IMR-90 (cell line): ENCODE measurements at regions not wholly inside any gene's neighbourhood (a gene's known extent, or its start where the extent isn't known, plus 50 kb on each side); places are given as distances from the start of the nearest gene placed in this dataset.

Source experiments
- ATAC-seq: fragments of 200-7000 bp; cut with Tn5 transposase; 2 replicates; pipeline ENCODE4 v1.9.1; 2020; ENCODE audit warnings: low read depth, mild to moderate bottlenecking, moderate library complexity
- BruUV-seq: library from RNA; stranded (reverse); fragments of 400-500 nt; replicated peaks from 2 replicates; lab custom pipeline; 2021; lab: Mats Ljungman, UMichigan
- CTCF ChIA-PET: fragments of 300-600 bp; formaldehyde crosslinking; extraction: SDS; loops from one replicate; lab custom pipeline; 2021; ENCODE audit warnings: antibody characterized with exemption; lab: Yijun Ruan, JAX
- POLR2A ChIA-PET: fragments of 300-600 bp; sonication (Branson Sonifier 250); formaldehyde crosslinking; loops from one replicate; lab custom pipeline; 2022; ENCODE audit warnings: antibody characterized with exemption; ENCODE audit not compliant: unreplicated experiment; lab: Charles Lee
- DNase-seq: peaks from one replicate; pipeline ENCODE4 v3.0.0; 2013
- H2AFZ ChIP-seq: replicated peaks from 2 replicates; pipeline ENCODE3; 2013; ENCODE audit warnings: low read length, mild to moderate bottlenecking; ENCODE audit not compliant: poor library complexity
- H2AK5ac ChIP-seq: 2 replicates; pipeline ENCODE4 v1.6.1; 2013; ENCODE audit warnings: low read depth, low read length, inconsistent platforms
- H2AK9ac ChIP-seq: replicated peaks from 2 replicates; pipeline ENCODE3; 2013; ENCODE audit warnings: mild to moderate bottlenecking, low read depth, low read length, moderate library complexity; ENCODE audit not compliant: poor library complexity
- H2BK120ac ChIP-seq: 2 replicates; pipeline ENCODE4 v1.6.1; 2013; ENCODE audit warnings: low read depth, low read length, inconsistent platforms
- H2BK15ac ChIP-seq: 3 replicates; pipeline ENCODE4 v1.6.1; 2013; ENCODE audit warnings: low read depth, low read length, inconsistent platforms
- H2BK20ac ChIP-seq: 2 replicates; pipeline ENCODE4 v1.6.1; 2013; ENCODE audit warnings: low read depth, mild to moderate bottlenecking, inconsistent platforms, low read length, moderate library complexity
- H2BK5ac ChIP-seq: 2 replicates; pipeline ENCODE4 v1.6.1; 2013; ENCODE audit warnings: mild to moderate bottlenecking, low read depth, low read length, inconsistent platforms; ENCODE audit not compliant: poor library complexity, severe bottlenecking
- H3K14ac ChIP-seq: replicated peaks from 2 replicates; pipeline ENCODE4 v1.6.1; 2013; ENCODE audit warnings: low read depth, low read length, inconsistent platforms
- H3K18ac ChIP-seq: 2 replicates; pipeline ENCODE4 v1.6.1; 2013; ENCODE audit warnings: low read depth, low read length, control low read depth
- H3K23ac ChIP-seq: 2 replicates; pipeline ENCODE4 v1.6.1; 2013; ENCODE audit warnings: low read depth, low read length, inconsistent platforms
- H3K27ac ChIP-seq: 2 replicates; pipeline ENCODE4 v1.5.1; 2013; ENCODE audit warnings: mild to moderate bottlenecking, control low read depth, low read length; ENCODE audit not compliant: insufficient read depth
- H3K27me3 ChIP-seq: 2 replicates; pipeline ENCODE4 v1.6.1; 2013; ENCODE audit warnings: low read length; ENCODE audit not compliant: control insufficient read depth, insufficient read depth
- H3K36me3 ChIP-seq: 2 replicates; pipeline ENCODE4 v1.6.1; 2013; ENCODE audit warnings: low read length, mixed read lengths; ENCODE audit not compliant: control insufficient read depth, insufficient read depth
- H3K4ac ChIP-seq: 2 replicates; pipeline ENCODE4 v1.6.1; 2013; ENCODE audit warnings: low read depth, low read length, inconsistent platforms
- H3K4me1 ChIP-seq: 2 replicates; pipeline ENCODE4 v1.6.1; 2013; ENCODE audit warnings: low read length, mixed read lengths; ENCODE audit not compliant: control insufficient read depth, insufficient read depth
- H3K4me2 ChIP-seq: 2 replicates; pipeline ENCODE4 v1.6.1; 2013; ENCODE audit warnings: low read depth, mild to moderate bottlenecking, control low read depth, low read length, moderate library complexity
- H3K4me3 ChIP-seq: 2 replicates; pipeline ENCODE4 v1.5.1; 2013; ENCODE audit warnings: low read depth, mild to moderate bottlenecking, control low read depth, low read length, moderate library complexity; ENCODE audit not compliant: insufficient read depth
- H3K56ac ChIP-seq: 2 replicates; pipeline ENCODE4 v1.6.1; 2013; ENCODE audit warnings: low read length, inconsistent platforms; ENCODE audit not compliant: insufficient read depth; ENCODE audit errors: extremely low read depth
- H3K79me1 ChIP-seq, 2 experiments: 2 replicates each; pipeline ENCODE4 v1.6.1; 2013; ENCODE audit warnings: low read length in 2 of 2, inconsistent platforms in 1 of 2, low read depth in 1 of 2
- H3K9ac ChIP-seq: 2 replicates; pipeline ENCODE4 v1.6.1; 2013; ENCODE audit warnings: low read depth, low read length, control low read depth
- H3K9me1 ChIP-seq: 2 replicates; pipeline ENCODE4 v1.6.1; 2013; ENCODE audit warnings: low read length, inconsistent platforms; ENCODE audit not compliant: insufficient read depth
- H3K9me3 ChIP-seq: 2 replicates; pipeline ENCODE4 v1.6.1; 2013; ENCODE audit warnings: low read length; ENCODE audit not compliant: control insufficient read depth, insufficient read depth
- H4K20me1 ChIP-seq: 2 replicates; pipeline ENCODE4 v1.6.1; 2013; ENCODE audit warnings: low read length, inconsistent platforms; ENCODE audit not compliant: insufficient read depth
- H4K5ac ChIP-seq: 2 replicates; pipeline ENCODE4 v1.6.1; 2013; ENCODE audit warnings: mild to moderate bottlenecking, low read depth, low read length, control low read depth
- H4K8ac ChIP-seq, 2 experiments: 2 replicates each; pipeline ENCODE4 v1.6.1; 2013; ENCODE audit warnings: low read depth in 2 of 2, low read length in 2 of 2, control low read depth in 1 of 2, inconsistent platforms in 1 of 2
- H4K91ac ChIP-seq: 2 replicates; pipeline ENCODE4 v1.6.1; 2013; ENCODE audit warnings: low read depth, low read length, inconsistent platforms; ENCODE audit not compliant: insufficient read depth
- CEBPB ChIP-seq: IDR thresholded peaks from 2 replicates; pipeline ENCODE4 v1.6.1; 2012; ENCODE audit warnings: low read depth, low read length, improper control_type of control experiment
- WGBS, 2 experiments: methylation state at CpG; one replicate each; pipeline versions ENCODE4 v1.1.5 to v1.1.7; 2013; ENCODE audit warnings: missing lambda C conversion rate in 2 of 2; ENCODE audit not compliant: insufficient read length in 1 of 2; ENCODE audit errors: extremely low coverage in 2 of 2; 5-methylcytosine and 5-hydroxymethylcytosine counted together
- dilution Hi-C: fragments of 300-500 bp; cut with HindIII; formaldehyde crosslinking; loops from one replicate; pipeline ENCODE4 v1.14.3; 2018; ENCODE audit warnings: low sequenced_read_pairs; ENCODE audit not compliant: unreplicated experiment
- in situ Hi-C: fragments of 300-500 bp; cut with MboI; formaldehyde crosslinking; loops from 3 replicates; pipeline ENCODE4 v1.14.3; 2019; ENCODE audit warnings: low sequenced_read_pairs, inconsistent platforms, mixed read lengths
- intact Hi-C: fragments of 100-400 bp; cut with micrococcal nuclease; formaldehyde crosslinking; loops from 2 replicates; pipeline ENCODE4 v1.10.0; 2022
- TF ChIP-seq, protein P1 (sequence below): conservative IDR thresholded peaks from 2 replicates; pipeline ENCODE4 v1.5.1; 2012; ENCODE audit warnings: mild to moderate bottlenecking, low read depth, low read length, improper control_type of control experiment

DNA sequence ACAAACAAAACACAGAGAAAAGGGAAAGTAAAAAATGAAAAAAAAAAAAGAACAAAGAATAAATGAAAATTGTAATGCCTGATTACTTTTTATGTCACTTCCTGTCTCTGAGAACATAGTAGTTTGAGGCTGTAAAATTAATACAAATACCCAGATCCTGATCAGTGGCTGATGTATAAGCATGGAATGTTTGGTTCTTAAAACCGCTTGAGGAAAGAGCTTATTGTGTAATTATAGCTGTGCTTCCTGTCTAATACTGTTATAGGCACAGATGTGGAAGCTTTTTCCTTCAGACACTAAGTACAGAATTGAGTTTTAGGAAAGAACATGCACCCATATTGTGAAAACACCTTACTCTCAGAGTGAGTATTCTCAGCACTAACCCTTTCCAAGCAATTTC lies 86.9 kb downstream of the AVPR1A start:
- no peak overlapping the region for H2BK5ac ChIP-seq
- ATAC-seq (peak; percentile 64), DNase-seq (peak; percentile 46)
- peak; percentile 60 for TF ChIP-seq CEBPB
- TF ChIP-seq, protein P1, sequence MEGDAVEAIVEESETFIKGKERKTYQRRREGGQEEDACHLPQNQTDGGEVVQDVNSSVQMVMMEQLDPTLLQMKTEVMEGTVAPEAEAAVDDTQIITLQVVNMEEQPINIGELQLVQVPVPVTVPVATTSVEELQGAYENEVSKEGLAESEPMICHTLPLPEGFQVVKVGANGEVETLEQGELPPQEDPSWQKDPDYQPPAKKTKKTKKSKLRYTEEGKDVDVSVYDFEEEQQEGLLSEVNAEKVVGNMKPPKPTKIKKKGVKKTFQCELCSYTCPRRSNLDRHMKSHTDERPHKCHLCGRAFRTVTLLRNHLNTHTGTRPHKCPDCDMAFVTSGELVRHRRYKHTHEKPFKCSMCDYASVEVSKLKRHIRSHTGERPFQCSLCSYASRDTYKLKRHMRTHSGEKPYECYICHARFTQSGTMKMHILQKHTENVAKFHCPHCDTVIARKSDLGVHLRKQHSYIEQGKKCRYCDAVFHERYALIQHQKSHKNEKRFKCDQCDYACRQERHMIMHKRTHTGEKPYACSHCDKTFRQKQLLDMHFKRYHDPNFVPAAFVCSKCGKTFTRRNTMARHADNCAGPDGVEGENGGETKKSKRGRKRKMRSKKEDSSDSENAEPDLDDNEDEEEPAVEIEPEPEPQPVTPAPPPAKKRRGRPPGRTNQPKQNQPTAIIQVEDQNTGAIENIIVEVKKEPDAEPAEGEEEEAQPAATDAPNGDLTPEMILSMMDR = no peak
- H4K8ac ChIP-seq = no peak overlapping the region
- no peaks in the 10 kb centered on the region for H3K9me1 ChIP-seq
- no peak overlapping the region for H3K27ac ChIP-seq
- no peak overlapping the region for H3K9ac ChIP-seq
- no TSS peak for BruUV-seq
- no peak overlapping the region for H2BK120ac ChIP-seq
- POLR2A ChIA-PET = no interaction called here
- intact Hi-C loops (loop anchor here (10.0 kb wide), 1 partner anchor 459 kb away; no protein-coding TSS in a partner anchor), dilution Hi-C loops (no loop called here), in situ Hi-C loops (loop anchor here (10.0 to 25.0 kb wide), 2 partner anchors 477 to 629 kb away; no protein-coding TSS in a partner anchor)
- no peak overlapping the region for H2AK5ac ChIP-seq
- H3K14ac ChIP-seq = no peak overlapping the region
- no peak overlapping the region for H3K23ac ChIP-seq
- no peak overlapping the region for H2AK9ac ChIP-seq
- no peak overlapping the region for H2AFZ ChIP-seq
- no peak overlapping the region for H3K18ac ChIP-seq
- H3K56ac ChIP-seq = no peak overlapping the region
- no peak overlapping the region for H3K4ac ChIP-seq
- H4K20me1 ChIP-seq = no peaks in the 10 kb centered on the region
- H2BK15ac ChIP-seq = no peak overlapping the region
- H3K4me3 ChIP-seq = no peak overlapping the region
- no peaks in the 10 kb centered on the region for H3K79me1 ChIP-seq
- CTCF ChIA-PET = interaction anchor here (0.7 kb wide), 1 partner anchor 159 kb away, joined by 3 read pairs; no protein-coding TSS in a partner anchor
- no CpG with 5 or more reads among the region's 1 CpG for WGBS, 2 experiments
- H4K5ac ChIP-seq = no peak overlapping the region
- H2BK20ac ChIP-seq = no peak overlapping the region
- no peaks in the 10 kb centered on the region for H3K36me3 ChIP-seq
- peaks cover 4% of the 10 kb centered on the region; the same call in 1 of the 2 replicates for H3K27me3 ChIP-seq
- no peak overlapping the region for H3K4me2 ChIP-seq
- no peak overlapping the region for H4K91ac ChIP-seq
- no peaks in the 10 kb centered on the region for H3K4me1 ChIP-seq
- no peaks in the 10 kb centered on the region for H3K9me3 ChIP-seq
